B cell (primary cell): ENCODE measurements at regions not wholly inside any gene's neighbourhood (a gene's known extent, or its start where the extent isn't known, plus 50 kb on each side); places are given as distances from the start of the nearest gene placed in this dataset.

Experiments used
- CTCF ChIP-seq: fragments of 200-600 bp; IDR thresholded peaks from one replicate; pipeline ENCODE4 v1.8.0; 2022; ENCODE audit warnings: antibody characterized with exemption, mild to moderate bottlenecking
- EZH2 ChIP-seq: IDR thresholded peaks from 2 replicates; pipeline ENCODE4 v1.6.1; 2012; ENCODE audit warnings: borderline replicate concordance, low read depth, mild to moderate bottlenecking, moderate library complexity, low read length; ENCODE audit not compliant: insufficient read depth, poor library complexity, severe bottlenecking

GRCh38 chr3:31027914-31028313 lies 133.5 kb upstream of the GADL1 start:
- no peak for TF ChIP-seq CTCF
- no peak for TF ChIP-seq EZH2
